HepG2 (cell line): ENCODE measurements at regions not wholly inside any gene's neighbourhood (a gene's known extent, or its start where the extent isn't known, plus 50 kb on each side); places are given as distances from the start of the nearest gene placed in this dataset.

Experiments
- ATAC-seq: fragments of 200-7000 bp; cut with Tn5 transposase; 3 replicates; pipeline ENCODE4 v1.9.1; 2020; ENCODE audit warnings: mild to moderate bottlenecking, moderate library complexity
- BruUV-seq: library from RNA; stranded (reverse); fragments of 400-500 nt; replicated peaks from 2 replicates; lab custom pipeline; 2021; lab: Mats Ljungman, UMichigan
- CTCF ChIA-PET: fragments of 300-600 bp; formaldehyde crosslinking; extraction: SDS; loops from one replicate; lab custom pipeline; 2021; ENCODE audit warnings: low total read pairs, inconsistent platforms, low intra/inter-chr PET ratio; lab: Yijun Ruan, JAX
- POLR2A ChIA-PET: fragments of 350-600 bp; sonication (Branson Sonifier 250); formaldehyde crosslinking; loops from one replicate; lab custom pipeline; 2020; ENCODE audit warnings: antibody characterized with exemption, inconsistent platforms; lab: Yijun Ruan, JAX
- DNase-seq: peaks from one replicate; pipeline ENCODE4 v3.0.0-alpha.2; 2015; ENCODE audit warnings: low spot score
- FAIRE-seq: peaks from 3 replicates; lab custom pipeline; 2011; peaks lifted over from hg19 to GRCh38; lab: Jason Lieb, UNC
- H2AFZ ChIP-seq: one replicate; pipeline ENCODE4 v1.6.1; 2011; ENCODE audit warnings: low read length, inconsistent platforms
- H3K27ac ChIP-seq: fragments of 300-600 bp; 3 replicates; pipeline ENCODE4 v1.8.0; 2011; ENCODE audit warnings: mixed run types, mild to moderate bottlenecking, mixed read lengths, low read length, inconsistent platforms; ENCODE audit not compliant: insufficient read depth; ENCODE audit errors: extremely low read length
- H3K27me3 ChIP-seq, 2 experiments: fragments of 200-600 bp in 1 of 2; 2 replicates in 1 of 2; 3 replicates in 1 of 2; pipeline versions ENCODE4 v1.6.0 to v1.8.0; 2011; ENCODE audit warnings: low read length in 2 of 2, mild to moderate bottlenecking in 2 of 2, moderate library complexity in 2 of 2, inconsistent platforms in 1 of 2; ENCODE audit not compliant: insufficient read depth in 2 of 2, control insufficient read depth in 1 of 2
- H3K36me3 ChIP-seq, 2 experiments: fragments of 200-600 bp in 1 of 2; replicated peaks in 1 of 2; 2 replicates in 1 of 2; 3 replicates in 1 of 2; pipeline versions ENCODE4 v1.5.1 to v1.8.0; 2011; ENCODE audit warnings: low read length in 2 of 2, inconsistent platforms in 1 of 2; ENCODE audit not compliant: insufficient read depth in 2 of 2, control insufficient read depth in 1 of 2
- H3K4me1 ChIP-seq: 2 replicates; pipeline ENCODE4 v1.5.1; 2012; ENCODE audit warnings: low read length, inconsistent platforms; ENCODE audit not compliant: insufficient read depth
- H3K4me2 ChIP-seq: 2 replicates; pipeline ENCODE4 v1.6.0; 2011; ENCODE audit warnings: low read depth, low read length, inconsistent platforms
- H3K4me3 ChIP-seq, 3 experiments: fragments of 200-600 bp in 1 of 3; sonication (generic), shearing (Covaris generic) in 1 of 3; replicated peaks in 1 of 3; 2 replicates each; pipeline ENCODE4 v1.5.1; 2011 to 2016; ENCODE audit warnings: low read length in 3 of 3, inconsistent platforms in 2 of 3, low read depth in 2 of 3, mild to moderate bottlenecking in 2 of 3, control low read depth in 1 of 3, mixed read lengths in 1 of 3; ENCODE audit not compliant: insufficient read depth in 1 of 3
- H3K79me2 ChIP-seq: one replicate; pipeline ENCODE4 v1.6.1; 2011; ENCODE audit warnings: low read length, inconsistent platforms; ENCODE audit not compliant: insufficient read depth
- H3K9ac ChIP-seq: 2 replicates; pipeline ENCODE4 v1.6.0; 2011; ENCODE audit warnings: mild to moderate bottlenecking, low read depth, low read length, inconsistent platforms; ENCODE audit not compliant: insufficient read depth
- H3K9me3 ChIP-seq: 2 replicates; pipeline ENCODE4 v1.5.1; 2012; ENCODE audit warnings: mild to moderate bottlenecking, low read length
- H4K20me1 ChIP-seq: 2 replicates; pipeline ENCODE4 v1.6.0; 2011; ENCODE audit warnings: inconsistent platforms, mild to moderate bottlenecking, low read length, moderate library complexity; ENCODE audit not compliant: insufficient read depth
- CTCF ChIP-seq: sonication (generic); formaldehyde crosslinking; IDR thresholded peaks from 2 replicates; pipeline ENCODE4 v1.5.0; 2020; ENCODE audit warnings: mild to moderate bottlenecking, missing genetic modification reagents, moderate library complexity
- MLX ChIP-seq: IDR thresholded peaks from 2 replicates; pipeline ENCODE4 v1.6.1; 2016
- STAG1 ChIP-seq: sonication (generic); formaldehyde crosslinking; IDR thresholded peaks from 2 replicates; pipeline ENCODE4 v1.4.0; 2020; ENCODE audit warnings: missing genetic modification reagents
- TRIM24 ChIP-seq: sonication (generic); formaldehyde crosslinking; IDR thresholded peaks from 2 replicates; pipeline ENCODE4 v1.8.0; 2022; ENCODE audit warnings: mild to moderate bottlenecking, missing genetic modification reagents
- ZBTB3 ChIP-seq: sonication (generic); formaldehyde crosslinking; IDR thresholded peaks from 2 replicates; pipeline ENCODE4 v1.4.0; 2020; ENCODE audit warnings: low read depth, mild to moderate bottlenecking, moderate library complexity, missing genetic modification reagents, borderline replicate concordance
- ZNF12 ChIP-seq: sonication (generic); formaldehyde crosslinking; IDR thresholded peaks from 2 replicates; pipeline ENCODE4 v1.5.0; 2020; ENCODE audit warnings: missing genetic modification reagents
- ZNF614 ChIP-seq: IDR thresholded peaks from 2 replicates; pipeline ENCODE4 v1.6.1; 2018; ENCODE audit warnings: missing biosample characterization, missing genetic modification reagents, inconsistent platforms, borderline replicate concordance
- whole genome bisulfite sequencing: methylation state at CpG from one replicate; pipeline ENCODE4 v1.1.6; 2017; ENCODE audit warnings: low lambda C conversion rate; 5-methylcytosine and 5-hydroxymethylcytosine counted together
- in situ Hi-C: cut with HindIII; loops from 2 replicates; pipeline ENCODE4 v1.10.0; 2017; ENCODE audit warnings: low pct_unique_long_range_greater_than_20kb; ENCODE audit not compliant: extremely low pct_ligation_motif_present
- intact Hi-C: fragments of 100-400 bp; cut with micrococcal nuclease; formaldehyde crosslinking; loops from one replicate; pipeline ENCODE4 v1.10.0; 2022; ENCODE audit not compliant: unreplicated experiment

- no peak overlapping the region for H3K9ac ChIP-seq
- no peak for FAIRE-seq
- ATAC-seq, result no peak
- POLR2A ChIA-PET, result no interaction called here
- H3K9me3 ChIP-seq, result no peaks in the 10 kb centered on the region
- no peaks in the 10 kb centered on the region for H3K79me2 ChIP-seq
- in situ Hi-C loops, result no loop called here
- no peak overlapping the region for H2AFZ ChIP-seq
- TF ChIP-seq ZNF12 (no peak), ZNF614 (no peak), ZBTB3 (CRISPR knock-in tag) (no peak), STAG1 (CRISPR knock-in tag) (peak; percentile 17; the same call in 1 of the 2 replicates), TRIM24 (CRISPR knock-in tag) (no peak), MLX (CRISPR knock-in tag) (no peak), CTCF (0 out of 2 replicates have a peak, but pooled peaks have one; percentile 8)
- peaks cover 14% of the 10 kb centered on the region; the same call in 1 of the 2 replicates for H4K20me1 ChIP-seq
- H3K27me3 ChIP-seq, result peaks cover 2 to 71% of the 10 kb centered on the region in 2 experiments; a peak in 4 of 5 replicates
- intact Hi-C loops, result no loop called here
- no peak for DNase-seq
- H3K4me3 ChIP-seq, result no peak overlapping the region
- no TSS peak for BruUV-seq
- no peak overlapping the region for H3K27ac ChIP-seq
- no peak overlapping the region for H3K4me2 ChIP-seq
- WGBS, result 2% methylated on average over 3 of the region's 5 CpGs
- H3K4me1 ChIP-seq, result no peaks in the 10 kb centered on the region
- no peaks in the 10 kb centered on the region for H3K36me3 ChIP-seq
- CTCF ChIA-PET, result no interaction called here
Observed at GRCh38 chr15:69652751-69653305, 200.2 kb downstream of the RPLP1 start.
